Astrocyte of the cerebellum (primary cell): ENCODE measurements at regions not wholly inside any gene's neighbourhood (a gene's known extent, or its start where the extent isn't known, plus 50 kb on each side); places are given as distances from the start of the nearest gene placed in this dataset.
A peak's percentile ranks its signal among the peaks of the same experiment; 100 is the strongest.
"Not testable (repeated sequence)": the region's sequence is repeated elsewhere in the genome, so short reads cannot be mapped to it uniquely, and the experiment has no call there.

Experiments used
- DNase-seq: peaks from one replicate; pipeline ENCODE4 v3.0.0-alpha.2; 2011; ENCODE audit warnings: low read depth
- H3K4me3 ChIP-seq: 2 replicates; pipeline ENCODE4 v1.5.1; 2011; ENCODE audit warnings: mild to moderate bottlenecking, low read depth, low read length, moderate library complexity
- CTCF ChIP-seq: IDR thresholded peaks from 2 replicates; pipeline ENCODE4 v1.5.1; 2012; ENCODE audit warnings: low read length, low read depth, moderate library complexity, mild to moderate bottlenecking; ENCODE audit errors: missing control alignments
- in situ Hi-C: cut with HindIII; loops from 2 replicates; pipeline ENCODE4 v1.10.0; 2017; ENCODE audit warnings: low sequenced_read_pairs

GRCh38 chr15:70589728-70590127, 173.6 kb downstream of the UACA start:
- no peak overlapping the region for H3K4me3 ChIP-seq
- in situ Hi-C loops: no loop called here
- no peak for DNase-seq
- no peak for TF ChIP-seq CTCF

- in situ Hi-C loops: no loop called here
- peak; percentile 96 for DNase-seq
- H3K4me3 ChIP-seq: no peak overlapping the region
- no peak for TF ChIP-seq CTCF
Observed at GRCh38 chr15:70589221-70589620, 174.1 kb downstream of the UACA start.

- no peak for TF ChIP-seq CTCF
- in situ Hi-C loops: no loop called here
- no peak for DNase-seq
- H3K4me3 ChIP-seq: no peak overlapping the region
Observed at GRCh38 chr15:70588613-70589012, 174.7 kb downstream of the UACA start.

- no peak overlapping the region for H3K4me3 ChIP-seq
- no peak for DNase-seq
- in situ Hi-C loops: no loop called here
- TF ChIP-seq CTCF: no peak
Observed at GRCh38 chr15:70587896-70588567, 175.3 kb downstream of the UACA start.

GRCh38 chr15:70587012-70587634, 176.2 kb downstream of the UACA start:
- in situ Hi-C loops, DNase-seq, H3K4me3 ChIP-seq: not testable (repeated sequence)

GRCh38 chr15:70586241-70586640, 177.1 kb downstream of the UACA start:
- no peak for DNase-seq
- in situ Hi-C loops: no loop called here
- no peak overlapping the region for H3K4me3 ChIP-seq
- TF ChIP-seq CTCF: no peak

- in situ Hi-C loops: no loop called here
- no peak overlapping the region for H3K4me3 ChIP-seq
- no peak for TF ChIP-seq CTCF
- DNase-seq: no peak
Observed at GRCh38 chr15:70585707-70586034, 177.7 kb downstream of the UACA start.
